H9 (cell line): ENCODE measurements at regions not wholly inside any gene's neighbourhood (a gene's known extent, or its start where the extent isn't known, plus 50 kb on each side); places are given as distances from the start of the nearest gene placed in this dataset.

Source experiments
- DNase-seq: peaks from one replicate; pipeline ENCODE4 v3.0.0-alpha.2; 2017
- H2AFZ ChIP-seq: one replicate; pipeline ENCODE4 v1.6.1; 2013; ENCODE audit warnings: mild to moderate bottlenecking, low read length, control low read depth, moderate library complexity
- H2AK5ac ChIP-seq: 2 replicates; pipeline ENCODE4 v1.6.1; 2013; ENCODE audit warnings: low read length, control low read depth, mixed read lengths; ENCODE audit not compliant: insufficient read length
- H2BK120ac ChIP-seq: one replicate; pipeline ENCODE4 v1.6.1; 2013; ENCODE audit warnings: low read depth, mild to moderate bottlenecking, low read length, control low read depth, inconsistent platforms; ENCODE audit not compliant: poor library complexity, severe bottlenecking
- H2BK12ac ChIP-seq: 2 replicates; pipeline ENCODE4 v1.6.1; 2013; ENCODE audit warnings: low read length, control low read depth, mixed read lengths, low read depth; ENCODE audit not compliant: insufficient read length
- H2BK15ac ChIP-seq: 2 replicates; pipeline ENCODE4 v1.6.1; 2013; ENCODE audit warnings: low read depth, low read length, control low read depth
- H2BK20ac ChIP-seq: one replicate; pipeline ENCODE4 v1.6.1; 2013; ENCODE audit warnings: low read depth, mild to moderate bottlenecking, low read length, control low read depth, inconsistent platforms; ENCODE audit not compliant: poor library complexity, severe bottlenecking
- H2BK5ac ChIP-seq: 2 replicates; pipeline ENCODE4 v1.6.1; 2013; ENCODE audit warnings: low read length, control low read depth, mixed read lengths; ENCODE audit not compliant: insufficient read length
- H3K14ac ChIP-seq: 2 replicates; pipeline ENCODE4 v1.6.1; 2013; ENCODE audit warnings: low read length, control low read depth; ENCODE audit not compliant: insufficient read depth
- H3K18ac ChIP-seq: 2 replicates; pipeline ENCODE4 v1.6.1; 2013; ENCODE audit warnings: low read depth, mild to moderate bottlenecking, mixed read lengths, low read length, control low read depth; ENCODE audit not compliant: insufficient read length
- H3K23ac ChIP-seq: 2 replicates; pipeline ENCODE4 v1.6.1; 2013; ENCODE audit warnings: low read length, control low read depth, mixed read lengths, low read depth; ENCODE audit not compliant: insufficient read length
- H3K23me2 ChIP-seq: 2 replicates; pipeline ENCODE4 v1.6.1; 2013; ENCODE audit warnings: low read depth, mild to moderate bottlenecking, mixed read lengths, low read length, control low read depth; ENCODE audit not compliant: insufficient read length, poor library complexity, severe bottlenecking
- H3K27ac ChIP-seq: 2 replicates; pipeline ENCODE4 v1.5.1; 2013; ENCODE audit warnings: low read length, control low read depth, mixed read lengths, low read depth; ENCODE audit not compliant: insufficient read length
- H3K27me3 ChIP-seq: 2 replicates; pipeline ENCODE4 v1.6.1; 2013; ENCODE audit warnings: low read length, control low read depth, inconsistent platforms; ENCODE audit not compliant: insufficient read depth
- H3K4ac ChIP-seq: 2 replicates; pipeline ENCODE4 v1.6.1; 2013; ENCODE audit warnings: low read depth, mild to moderate bottlenecking, control low read depth, inconsistent platforms, low read length, moderate library complexity
- H3K4me1 ChIP-seq: 2 replicates; pipeline ENCODE4 v1.6.1; 2013; ENCODE audit warnings: low read length, control low read depth, inconsistent platforms; ENCODE audit not compliant: insufficient read depth
- H3K4me2 ChIP-seq: 2 replicates; pipeline ENCODE4 v1.6.1; 2013; ENCODE audit warnings: low read length, control low read depth, mixed read lengths; ENCODE audit not compliant: insufficient read length, insufficient read depth
- H3K56ac ChIP-seq: 2 replicates; pipeline ENCODE4 v1.6.1; 2013; ENCODE audit warnings: low read depth, mild to moderate bottlenecking, mixed read lengths, low read length, control low read depth; ENCODE audit not compliant: insufficient read length
- H3K79me1 ChIP-seq: 2 replicates; pipeline ENCODE4 v1.6.1; 2013; ENCODE audit warnings: low read depth, mild to moderate bottlenecking, moderate library complexity, low read length, control low read depth, inconsistent platforms; ENCODE audit not compliant: insufficient read depth, poor library complexity, severe bottlenecking
- H3K79me2 ChIP-seq: 2 replicates; pipeline ENCODE4 v1.6.1; 2013; ENCODE audit warnings: low read length, control low read depth, inconsistent platforms; ENCODE audit not compliant: insufficient read depth
- H3K9ac ChIP-seq: 2 replicates; pipeline ENCODE4 v1.6.1; 2013; ENCODE audit warnings: low read length, control low read depth, mixed read lengths; ENCODE audit not compliant: insufficient read length; ENCODE audit errors: extremely low read depth
- H3K9me3 ChIP-seq: one replicate; pipeline ENCODE4 v1.6.1; 2013; ENCODE audit warnings: low read depth, low read length, inconsistent platforms; ENCODE audit not compliant: control insufficient read depth
- H3T11ph ChIP-seq: one replicate; pipeline ENCODE4 v1.6.1; 2013; ENCODE audit warnings: mild to moderate bottlenecking, low read length, control low read depth, inconsistent platforms
- H4K20me1 ChIP-seq: one replicate; pipeline ENCODE4 v1.6.1; 2013; ENCODE audit not compliant: control insufficient read depth, insufficient read length, insufficient read depth
- H4K5ac ChIP-seq: 2 replicates; pipeline ENCODE4 v1.6.1; 2013; ENCODE audit warnings: low read depth, mild to moderate bottlenecking, mixed read lengths, low read length, control low read depth; ENCODE audit not compliant: insufficient read length
- H4K8ac ChIP-seq: replicated peaks from 2 replicates; pipeline ENCODE4 v1.6.1; 2013; ENCODE audit warnings: low read length, control low read depth, mixed read lengths, low read depth; ENCODE audit not compliant: insufficient read length
- H4K91ac ChIP-seq: 2 replicates; pipeline ENCODE4 v1.6.1; 2013; ENCODE audit warnings: low read depth, mild to moderate bottlenecking, moderate library complexity, mixed read lengths, low read length, control low read depth; ENCODE audit not compliant: insufficient read length
- H3K27ac Mint-ChIP-seq, 3 experiments: 2 replicates in 2 of 3; 3 replicates in 1 of 3; pipeline ENCODE4 v1.8.0; 2020 to 2021; ENCODE audit warnings: mixed read lengths in 3 of 3, mild to moderate bottlenecking in 1 of 3, moderate library complexity in 1 of 3
- H3K27me3 Mint-ChIP-seq: 2 replicates; pipeline ENCODE4 v1.8.0; 2021; ENCODE audit warnings: low read depth, mild to moderate bottlenecking, moderate library complexity, mixed read lengths
- H3K36me3 Mint-ChIP-seq, 3 experiments: 2 replicates in 2 of 3; 3 replicates in 1 of 3; pipeline ENCODE4 v1.8.0; 2020 to 2021; ENCODE audit warnings: low read depth in 3 of 3, mixed read lengths in 3 of 3; ENCODE audit not compliant: insufficient read depth in 1 of 3
- H3K4me1 Mint-ChIP-seq, 2 experiments: 2 replicates each; pipeline ENCODE4 v1.8.0; 2020; ENCODE audit warnings: mixed read lengths in 2 of 2
- H3K4me3 Mint-ChIP-seq, 2 experiments: 2 replicates in 1 of 2; 3 replicates in 1 of 2; pipeline ENCODE4 v1.8.0; 2020 to 2021; ENCODE audit warnings: mild to moderate bottlenecking in 2 of 2, mixed read lengths in 2 of 2, moderate library complexity in 1 of 2
- H3K9me3 Mint-ChIP-seq, 2 experiments: 2 replicates in 1 of 2; 3 replicates in 1 of 2; pipeline ENCODE4 v1.8.0; 2020; ENCODE audit warnings: mild to moderate bottlenecking in 2 of 2, mixed read lengths in 2 of 2, moderate library complexity in 1 of 2
- CTCF ChIP-seq: fragments of 200-600 bp; sonication (generic); conservative IDR thresholded peaks from 3 replicates; pipeline ENCODE4 v1.8.0; 2021; ENCODE audit warnings: antibody characterized with exemption, mild to moderate bottlenecking
- WGBS: extraction: QIAGEN DNeasy Blood & Tissue Kit; methylation state at CpG from one replicate; pipeline ENCODE4 v1.1.7; 2013; ENCODE audit warnings: missing lambda C conversion rate, low lambda C conversion rate, mixed read lengths; ENCODE audit not compliant: insufficient read length; ENCODE audit errors: extremely low coverage; 5-methylcytosine and 5-hydroxymethylcytosine counted together

GRCh38 chr9:88291056-88291455, 97.2 kb upstream of the SPIN1 start:
- Histone ChIP-seq H4K20me1 (no peaks in the 10 kb centered on the region), H2AK5ac (no peak overlapping the region), H3K27ac (no peak overlapping the region), H3K4me1 (no peaks in the 10 kb centered on the region), H3K56ac (no peak overlapping the region), H3K23ac (no peak overlapping the region), H2BK12ac (no peak overlapping the region), H4K91ac (no peak overlapping the region), H2BK20ac (no peak overlapping the region), H3K79me1 (no peaks in the 10 kb centered on the region), H3K79me2 (no peaks in the 10 kb centered on the region), H3K18ac (no peak overlapping the region), H3K9ac (no peak overlapping the region), H3K4ac (no peak overlapping the region), H2BK120ac (no peak overlapping the region), H2AFZ (no peak overlapping the region), H2BK15ac (no peak overlapping the region), H3K4me2 (no peak overlapping the region), H3K9me3 (no peaks in the 10 kb centered on the region), H3K14ac (no peak overlapping the region), H2BK5ac (no peak overlapping the region), H3K27me3 (no peaks in the 10 kb centered on the region), H4K8ac (no peak overlapping the region), H3K23me2 (no peaks in the 10 kb centered on the region), H3T11ph (no peak overlapping the region), H4K5ac (no peak overlapping the region)
- Mint-ChIP-seq H3K9me3 (no peaks in the 10 kb centered on the region; a peak in 1 of 5 replicates), H3K4me3 (no peak overlapping the region), H3K36me3 (no peaks in the 10 kb centered on the region), H3K27ac (no peak overlapping the region; a peak in 2 of 7 replicates), H3K27me3 (peaks cover 5% of the 10 kb centered on the region; the same call in 1 of the 2 replicates), H3K4me1 (no peaks in the 10 kb centered on the region)
- no peak for DNase-seq
- WGBS: no CpG with 5 or more reads among the region's 7 CpGs
- no peak for TF ChIP-seq CTCF
